ENCODE measurements at regions not wholly inside any gene's neighbourhood (a gene's known extent, or its start where the extent isn't known, plus 50 kb on each side); places are given as distances from the start of the nearest gene placed in this dataset.
A peak's percentile ranks its signal among the peaks of the same experiment; 100 is the strongest.
"Not testable (repeated sequence)": the region's sequence is repeated elsewhere in the genome, so short reads cannot be mapped to it uniquely, and the experiment has no call there.

GRCh38 chr1:55464550-55464949 lies 249.4 kb upstream of the USP24 start:
- DNase-seq (ENCODE audit: low read depth): no peak

- no peak for DNase-seq (ENCODE audit: low read depth)
These were observed 248.8 kb upstream of the USP24 start for GRCh38 chr1:55463814-55464475.

- DNase-seq (ENCODE audit: low read depth): no peak
These were observed 242.7 kb upstream of the USP24 start for GRCh38 chr1:55457874-55458273.

GRCh38 chr1:55456971-55457370 lies 241.8 kb upstream of the USP24 start:
- DNase-seq (ENCODE audit: low read depth): no peak

GRCh38 chr1:55448261-55448660 lies 233.1 kb upstream of the USP24 start:
- DNase-seq (ENCODE audit: low read depth): no peak

DNA sequence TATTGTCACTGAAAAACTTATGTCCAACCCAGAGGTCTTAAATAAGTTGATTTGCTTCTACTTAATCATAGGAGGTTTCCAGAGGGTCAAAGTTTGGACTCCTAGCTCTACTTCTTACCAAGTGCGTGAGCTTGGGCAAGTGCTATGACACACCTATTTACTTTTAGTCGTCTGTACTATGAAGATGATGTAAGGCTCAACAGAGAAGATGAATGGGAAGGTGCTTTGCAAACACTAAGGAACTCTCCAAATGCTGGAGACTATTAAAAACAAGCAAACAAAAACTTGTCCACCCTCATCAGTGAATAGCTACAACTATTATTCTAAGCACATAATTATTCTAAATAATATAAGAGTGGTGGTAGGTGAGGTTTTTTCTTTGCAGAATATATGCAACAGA lies 232.3 kb upstream of the USP24 start:
- peak; percentile 45 for DNase-seq (ENCODE audit: low read depth)

DNA sequence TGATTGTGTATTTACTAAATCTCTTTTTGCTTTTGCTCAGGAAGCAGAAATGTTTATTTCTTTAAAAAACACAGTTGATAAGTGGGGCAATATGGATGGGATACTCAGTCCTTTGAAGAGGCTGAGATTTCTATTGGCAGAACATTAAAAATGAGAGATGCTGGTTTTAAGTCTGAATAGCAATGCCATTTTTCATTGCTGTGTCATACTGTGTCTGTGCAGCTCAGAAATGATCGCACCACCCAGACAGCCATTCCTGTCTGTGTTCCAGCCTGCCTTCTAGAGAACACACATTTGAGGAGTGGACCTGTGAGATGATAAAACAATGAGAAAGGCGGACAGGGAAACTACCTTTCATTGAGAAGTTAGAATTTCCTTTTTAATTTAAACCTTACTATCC lies 231.2 kb upstream of the USP24 start:
- no peak for DNase-seq (ENCODE audit: low read depth)

DNA sequence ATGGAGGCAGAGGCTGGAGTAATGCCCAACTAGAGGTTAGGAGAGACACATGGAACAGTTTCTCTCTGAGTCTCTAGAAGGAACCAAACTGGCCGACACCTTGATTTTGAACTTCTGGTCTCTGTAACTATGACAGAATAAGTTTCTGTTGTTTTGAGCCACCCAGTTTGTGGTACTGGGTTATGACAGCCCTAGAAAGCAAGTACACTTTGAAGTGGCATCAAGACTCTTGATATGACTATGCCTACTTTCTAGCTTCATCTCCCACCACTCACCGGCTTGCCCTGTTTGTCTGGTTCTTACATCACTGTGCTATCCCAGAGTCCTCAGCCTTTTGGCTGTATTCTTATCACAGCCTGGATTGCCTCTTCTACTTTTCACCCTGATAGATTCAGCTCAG lies 230.3 kb upstream of the USP24 start:
- DNase-seq (ENCODE audit: low read depth): no peak

GRCh38 chr1:55444667-55445066 lies 229.5 kb upstream of the USP24 start:
- no peak for DNase-seq (ENCODE audit: low read depth)

DNA sequence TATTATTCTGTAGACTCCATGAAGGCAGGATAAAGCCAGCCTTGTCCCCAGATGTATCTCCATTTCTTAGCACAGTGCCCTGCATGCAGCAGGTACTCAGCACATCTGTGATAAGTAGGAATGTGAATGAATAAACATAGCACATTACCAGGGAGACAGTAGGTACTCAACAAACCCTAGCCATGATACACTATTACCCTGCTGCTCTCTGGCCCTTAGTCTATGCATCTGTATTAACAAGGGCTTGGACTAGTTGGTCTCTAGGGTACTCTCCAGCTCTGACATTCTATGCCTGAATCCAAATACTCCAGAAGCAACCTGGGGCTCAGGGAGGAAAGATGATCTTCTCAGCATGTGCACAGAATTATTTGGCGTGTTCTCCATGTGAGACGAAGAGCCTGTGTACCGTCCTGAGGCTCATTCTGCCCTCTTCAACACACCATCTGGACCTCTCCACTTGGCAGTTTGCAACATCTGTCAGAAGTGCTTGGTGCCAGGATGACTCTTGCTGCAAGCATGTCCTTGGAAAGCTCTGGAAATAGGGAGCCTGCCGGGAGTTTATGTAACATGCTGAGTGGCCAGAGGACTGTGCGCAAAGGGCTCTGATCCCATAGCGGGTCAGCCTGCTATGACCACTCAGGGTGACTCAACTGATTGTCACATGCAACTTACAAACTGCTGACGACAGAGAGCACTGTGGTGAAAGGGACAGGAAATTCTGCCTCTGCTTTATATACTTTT lies 228.2 kb upstream of the USP24 start:
- peak; percentile 95 for DNase-seq (ENCODE audit: low read depth)

DNA sequence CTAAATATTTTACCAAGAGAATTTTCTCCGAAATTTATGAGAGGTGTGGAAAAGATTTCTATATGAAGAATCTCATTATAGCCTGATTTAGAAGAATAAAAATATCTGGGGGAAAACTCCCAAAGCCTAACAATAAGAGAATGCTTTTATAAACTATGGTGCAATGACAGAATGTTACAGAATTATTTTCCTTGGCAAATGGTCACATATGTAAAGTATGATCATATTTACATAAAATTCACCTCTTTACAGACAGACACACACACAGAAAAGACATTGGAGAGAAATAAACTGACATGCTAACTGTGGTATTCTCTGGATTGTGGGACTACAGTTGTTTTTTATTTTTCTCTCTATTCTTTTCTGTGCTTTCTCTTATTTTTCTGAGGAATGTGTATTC lies 226.3 kb upstream of the USP24 start:
- DNase-seq (ENCODE audit: low read depth): no peak

DNA sequence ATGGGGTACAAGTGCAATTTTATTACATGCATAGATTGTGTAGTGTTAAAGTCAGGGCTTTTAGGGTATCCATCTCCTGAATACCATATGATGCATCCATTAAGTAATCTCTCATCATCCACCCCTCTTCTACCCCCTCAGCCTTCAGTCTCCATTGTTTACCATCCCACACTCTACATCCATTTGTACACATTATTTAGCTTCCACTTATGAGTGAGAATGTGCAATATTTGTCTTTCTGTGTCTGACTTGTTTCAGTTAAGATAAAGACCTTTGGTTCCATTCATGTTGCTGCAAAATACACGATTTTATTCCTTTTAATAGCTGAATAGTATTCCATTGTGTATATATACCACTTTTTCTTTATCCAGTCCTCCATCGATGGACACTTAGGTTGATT lies 222.5 kb upstream of the USP24 start:
- DNase-seq (ENCODE audit: low read depth): no peak

- DNase-seq (ENCODE audit: low read depth): peak; percentile 16
These were observed 215.6 kb upstream of the USP24 start for GRCh38 chr1:55430720-55431119.

- DNase-seq (ENCODE audit: low read depth): not testable (repeated sequence)
These were observed 215.0 kb upstream of the USP24 start for GRCh38 chr1:55430206-55430605.

- DNase-seq (ENCODE audit: low read depth): peak; percentile 99
These were observed 214.1 kb upstream of the USP24 start for GRCh38 chr1:55428944-55429931.

GRCh38 chr1:55428231-55428630 lies 213.1 kb upstream of the USP24 start:
- no peak for DNase-seq (ENCODE audit: low read depth)

DNA sequence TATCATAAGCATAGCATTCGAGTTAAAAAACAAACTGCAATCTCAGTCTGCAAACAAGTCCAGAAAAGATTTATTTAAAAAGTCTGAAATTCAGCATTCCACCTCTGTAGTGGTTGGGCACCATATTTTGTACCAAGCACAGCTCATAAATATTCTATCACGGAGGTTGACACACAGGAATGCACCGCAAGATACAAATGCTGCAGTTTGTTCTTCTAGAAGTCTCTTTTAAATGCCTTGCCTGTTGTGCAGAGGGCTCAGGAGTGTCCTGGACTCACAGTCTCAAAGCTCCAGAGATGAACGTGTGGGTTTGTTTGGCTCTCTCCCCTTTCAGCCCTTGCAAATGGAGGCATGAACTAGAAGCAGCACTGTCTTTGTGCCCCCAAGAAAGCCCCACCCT lies 212.4 kb upstream of the USP24 start:
- DNase-seq (ENCODE audit: low read depth): peak; percentile 26

DNA sequence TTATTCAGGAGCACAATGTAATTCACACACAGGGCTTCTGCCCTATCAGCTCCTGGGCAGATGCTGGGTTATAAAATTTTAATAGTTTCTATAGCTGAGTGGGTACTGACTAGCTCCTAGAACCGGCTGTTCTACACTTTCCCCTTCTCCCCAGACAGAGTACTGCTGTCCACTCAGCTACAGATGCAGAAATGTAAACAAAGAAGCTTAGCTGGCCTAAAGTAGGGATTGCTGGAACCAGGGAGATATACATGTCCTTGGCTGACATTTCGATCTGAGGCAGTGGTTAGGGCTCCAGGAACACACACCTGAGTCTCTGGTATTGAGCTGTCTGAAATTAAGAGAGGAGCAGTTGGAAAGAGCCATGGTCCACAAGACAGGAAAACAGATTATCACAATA lies 211.5 kb upstream of the USP24 start:
- no peak for DNase-seq (ENCODE audit: low read depth)

DNA sequence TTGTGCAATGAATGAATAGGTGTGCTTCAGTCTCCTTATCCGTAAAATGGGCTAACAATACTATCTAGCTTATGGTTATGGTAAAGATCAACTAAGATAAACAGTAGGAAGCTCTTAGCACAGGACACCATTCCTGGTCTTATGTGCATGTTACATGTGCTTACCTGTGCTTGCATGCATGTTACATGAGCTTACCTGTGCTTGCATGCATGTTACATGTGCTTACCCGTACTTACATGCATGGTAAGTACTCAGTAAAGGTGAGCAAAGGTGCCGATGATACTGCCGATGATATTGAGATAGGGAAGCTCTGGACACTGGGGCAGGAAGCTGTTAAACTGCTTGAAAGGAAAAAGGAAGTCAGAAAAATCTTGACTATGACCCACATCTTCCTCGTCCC lies 211.0 kb upstream of the USP24 start:
- DNase-seq (ENCODE audit: low read depth): no peak

DNA sequence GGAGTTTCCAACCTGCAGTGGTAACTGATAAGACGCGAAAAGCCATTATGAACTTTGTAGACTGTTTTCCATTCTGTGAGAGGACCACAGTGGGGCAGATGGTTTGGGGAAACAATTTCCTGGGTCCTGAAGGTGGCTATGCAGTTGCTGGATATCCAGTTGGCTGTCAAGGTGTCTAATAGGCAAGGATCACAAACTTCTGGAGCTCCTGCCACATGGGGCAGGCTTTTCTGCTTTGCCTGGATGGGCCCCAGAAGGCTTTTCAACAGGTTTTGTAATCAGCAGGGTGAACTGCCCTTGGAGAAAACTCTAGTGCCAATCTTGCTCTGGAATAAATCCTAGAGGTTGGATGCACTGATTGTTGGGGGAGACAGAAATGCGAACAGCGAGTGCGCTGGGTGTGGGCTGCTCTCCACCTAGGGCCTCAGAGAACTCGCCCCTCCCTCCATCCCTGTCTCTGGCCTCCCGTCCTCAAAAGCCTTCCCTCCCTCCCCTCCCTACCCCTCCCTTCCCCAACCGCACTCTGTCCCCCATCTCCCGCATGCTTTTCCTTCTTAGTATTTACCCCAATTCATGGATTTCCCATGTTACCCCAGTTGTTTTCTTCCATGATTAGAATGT lies 210.3 kb upstream of the USP24 start:
- DNase-seq (ENCODE audit: low read depth): no peak

- DNase-seq (ENCODE audit: low read depth): no peak
These were observed 208.2 kb upstream of the USP24 start for GRCh38 chr1:55423376-55423775.

All from renal cortical epithelial cell (primary cell).